ENCODE measurements at regions not wholly inside any gene's neighbourhood (a gene's known extent, or its start where the extent isn't known, plus 50 kb on each side); places are given as distances from the start of the nearest gene placed in this dataset.

- TF ChIP-seq CTCF (IDR thresholded peaks at IDR 0.05; ENCODE audit: low read depth, low read length, poor library complexity, severe bottlenecking): no peak
- TF ChIP-seq EZH2phosphoT487 (IDR thresholded peaks at IDR 0.05; ENCODE audit: borderline replicate concordance, low read length): no peak
These were observed 825.9 kb downstream of the TRIB2 start for GRCh38 chr2:13542642-13543041.

Data from DOHH2 (cell line).